ENCODE measurements at regions not wholly inside any gene's neighbourhood (a gene's known extent, or its start where the extent isn't known, plus 50 kb on each side); places are given as distances from the start of the nearest gene placed in this dataset.

DNA sequence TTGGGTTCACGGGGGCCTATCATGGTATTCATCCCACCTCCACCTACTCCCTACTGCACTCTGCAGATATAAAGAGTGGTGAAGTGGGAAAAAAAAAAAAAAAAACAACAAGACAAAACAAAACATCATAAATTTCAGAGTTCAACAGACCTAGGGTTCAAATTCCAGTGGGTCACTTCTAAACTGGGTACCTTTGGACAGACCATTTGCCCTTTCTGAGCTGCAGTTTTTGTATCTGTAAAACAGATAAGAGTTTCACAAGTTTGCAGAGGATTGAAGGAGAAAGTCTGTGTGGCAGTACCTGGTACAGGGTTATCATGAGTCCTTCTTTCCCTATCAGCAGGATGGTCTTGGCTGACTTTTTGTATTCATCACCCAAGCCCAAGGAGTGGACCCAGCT lies 211.2 kb upstream of the EEA1 start:
- TF ChIP-seq, protein P1, sequence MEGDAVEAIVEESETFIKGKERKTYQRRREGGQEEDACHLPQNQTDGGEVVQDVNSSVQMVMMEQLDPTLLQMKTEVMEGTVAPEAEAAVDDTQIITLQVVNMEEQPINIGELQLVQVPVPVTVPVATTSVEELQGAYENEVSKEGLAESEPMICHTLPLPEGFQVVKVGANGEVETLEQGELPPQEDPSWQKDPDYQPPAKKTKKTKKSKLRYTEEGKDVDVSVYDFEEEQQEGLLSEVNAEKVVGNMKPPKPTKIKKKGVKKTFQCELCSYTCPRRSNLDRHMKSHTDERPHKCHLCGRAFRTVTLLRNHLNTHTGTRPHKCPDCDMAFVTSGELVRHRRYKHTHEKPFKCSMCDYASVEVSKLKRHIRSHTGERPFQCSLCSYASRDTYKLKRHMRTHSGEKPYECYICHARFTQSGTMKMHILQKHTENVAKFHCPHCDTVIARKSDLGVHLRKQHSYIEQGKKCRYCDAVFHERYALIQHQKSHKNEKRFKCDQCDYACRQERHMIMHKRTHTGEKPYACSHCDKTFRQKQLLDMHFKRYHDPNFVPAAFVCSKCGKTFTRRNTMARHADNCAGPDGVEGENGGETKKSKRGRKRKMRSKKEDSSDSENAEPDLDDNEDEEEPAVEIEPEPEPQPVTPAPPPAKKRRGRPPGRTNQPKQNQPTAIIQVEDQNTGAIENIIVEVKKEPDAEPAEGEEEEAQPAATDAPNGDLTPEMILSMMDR (IDR thresholded peaks at IDR 0.05), result no peak
- TF ChIP-seq POLR2A (IDR thresholded peaks at IDR 0.05), result no peak

Data from uterus (tissue), 2 donors.